ENCODE measurements at regions not wholly inside any gene's neighbourhood (a gene's known extent, or its start where the extent isn't known, plus 50 kb on each side); places are given as distances from the start of the nearest gene placed in this dataset.
"Not testable (repeated sequence)": the region's sequence is repeated elsewhere in the genome, so short reads cannot be mapped to it uniquely, and the experiment has no call there.

DNA sequence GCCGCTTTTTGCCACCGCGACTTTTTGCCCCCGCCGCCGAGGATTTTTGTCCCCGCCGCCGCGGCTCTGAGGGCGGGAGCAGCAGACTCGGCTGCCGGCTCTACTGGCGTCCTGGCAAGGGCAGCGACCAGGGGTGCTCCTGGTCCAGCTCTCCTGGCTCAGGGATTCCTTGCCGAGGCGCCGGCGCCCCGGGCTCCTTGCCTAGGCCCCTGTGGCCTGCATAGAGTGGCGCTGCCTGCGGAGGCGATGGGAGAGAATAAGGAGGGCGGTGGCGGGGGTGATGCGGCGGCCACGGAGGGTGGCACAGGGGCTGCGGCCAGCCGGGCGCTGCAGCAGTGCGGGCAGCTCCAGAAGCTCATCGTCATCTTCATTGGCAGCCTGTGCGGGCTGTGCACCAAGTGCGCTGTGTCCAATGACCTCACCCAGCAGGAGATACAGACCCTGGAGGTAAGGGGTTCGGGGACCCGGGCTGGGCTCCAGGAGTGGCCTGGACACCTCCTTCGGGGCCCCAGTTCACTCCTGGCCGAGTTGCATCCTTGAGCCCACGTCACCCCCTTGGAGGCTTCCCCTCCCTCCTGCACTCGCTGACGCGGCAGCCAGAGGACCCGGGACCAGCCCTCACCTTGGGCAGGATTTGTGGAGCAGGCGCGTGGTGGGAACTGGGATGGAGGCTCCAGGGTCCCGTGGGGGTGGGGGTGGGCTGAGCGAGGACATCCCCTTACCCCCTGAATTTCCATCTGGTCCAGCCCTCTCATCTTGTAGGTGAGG is 134.2 kb upstream of the TP53TG3C start:
- not testable (repeated sequence) for TF ChIP-seq MXI1 (IDR thresholded peaks at IDR 0.05; ENCODE audit: low read depth, low read length); TAF1 (IDR thresholded peaks at IDR 0.05; ENCODE audit: borderline replicate concordance, low read depth, low read length); GABPA (IDR thresholded peaks at IDR 0.05; ENCODE audit: low read depth); TEAD4 (IDR thresholded peaks at IDR 0.05; ENCODE audit: borderline replicate concordance, insufficient read depth); EZH2phosphoT487 (IDR thresholded peaks at IDR 0.05; ENCODE audit: borderline replicate concordance, low read depth); FOXJ3 (CRISPR knock-in tag; IDR thresholded peaks at IDR 0.05)
- TF ChIP-seq, protein P1, sequence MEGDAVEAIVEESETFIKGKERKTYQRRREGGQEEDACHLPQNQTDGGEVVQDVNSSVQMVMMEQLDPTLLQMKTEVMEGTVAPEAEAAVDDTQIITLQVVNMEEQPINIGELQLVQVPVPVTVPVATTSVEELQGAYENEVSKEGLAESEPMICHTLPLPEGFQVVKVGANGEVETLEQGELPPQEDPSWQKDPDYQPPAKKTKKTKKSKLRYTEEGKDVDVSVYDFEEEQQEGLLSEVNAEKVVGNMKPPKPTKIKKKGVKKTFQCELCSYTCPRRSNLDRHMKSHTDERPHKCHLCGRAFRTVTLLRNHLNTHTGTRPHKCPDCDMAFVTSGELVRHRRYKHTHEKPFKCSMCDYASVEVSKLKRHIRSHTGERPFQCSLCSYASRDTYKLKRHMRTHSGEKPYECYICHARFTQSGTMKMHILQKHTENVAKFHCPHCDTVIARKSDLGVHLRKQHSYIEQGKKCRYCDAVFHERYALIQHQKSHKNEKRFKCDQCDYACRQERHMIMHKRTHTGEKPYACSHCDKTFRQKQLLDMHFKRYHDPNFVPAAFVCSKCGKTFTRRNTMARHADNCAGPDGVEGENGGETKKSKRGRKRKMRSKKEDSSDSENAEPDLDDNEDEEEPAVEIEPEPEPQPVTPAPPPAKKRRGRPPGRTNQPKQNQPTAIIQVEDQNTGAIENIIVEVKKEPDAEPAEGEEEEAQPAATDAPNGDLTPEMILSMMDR (IDR thresholded peaks at IDR 0.05), result not testable (repeated sequence)
- TF ChIP-seq, protein P2, sequence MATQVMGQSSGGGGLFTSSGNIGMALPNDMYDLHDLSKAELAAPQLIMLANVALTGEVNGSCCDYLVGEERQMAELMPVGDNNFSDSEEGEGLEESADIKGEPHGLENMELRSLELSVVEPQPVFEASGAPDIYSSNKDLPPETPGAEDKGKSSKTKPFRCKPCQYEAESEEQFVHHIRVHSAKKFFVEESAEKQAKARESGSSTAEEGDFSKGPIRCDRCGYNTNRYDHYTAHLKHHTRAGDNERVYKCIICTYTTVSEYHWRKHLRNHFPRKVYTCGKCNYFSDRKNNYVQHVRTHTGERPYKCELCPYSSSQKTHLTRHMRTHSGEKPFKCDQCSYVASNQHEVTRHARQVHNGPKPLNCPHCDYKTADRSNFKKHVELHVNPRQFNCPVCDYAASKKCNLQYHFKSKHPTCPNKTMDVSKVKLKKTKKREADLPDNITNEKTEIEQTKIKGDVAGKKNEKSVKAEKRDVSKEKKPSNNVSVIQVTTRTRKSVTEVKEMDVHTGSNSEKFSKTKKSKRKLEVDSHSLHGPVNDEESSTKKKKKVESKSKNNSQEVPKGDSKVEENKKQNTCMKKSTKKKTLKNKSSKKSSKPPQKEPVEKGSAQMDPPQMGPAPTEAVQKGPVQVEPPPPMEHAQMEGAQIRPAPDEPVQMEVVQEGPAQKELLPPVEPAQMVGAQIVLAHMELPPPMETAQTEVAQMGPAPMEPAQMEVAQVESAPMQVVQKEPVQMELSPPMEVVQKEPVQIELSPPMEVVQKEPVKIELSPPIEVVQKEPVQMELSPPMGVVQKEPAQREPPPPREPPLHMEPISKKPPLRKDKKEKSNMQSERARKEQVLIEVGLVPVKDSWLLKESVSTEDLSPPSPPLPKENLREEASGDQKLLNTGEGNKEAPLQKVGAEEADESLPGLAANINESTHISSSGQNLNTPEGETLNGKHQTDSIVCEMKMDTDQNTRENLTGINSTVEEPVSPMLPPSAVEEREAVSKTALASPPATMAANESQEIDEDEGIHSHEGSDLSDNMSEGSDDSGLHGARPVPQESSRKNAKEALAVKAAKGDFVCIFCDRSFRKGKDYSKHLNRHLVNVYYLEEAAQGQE (IDR thresholded peaks at IDR 0.05; ENCODE audit: low read depth, low read length), result not testable (repeated sequence)
